GM21717 (cell line): ENCODE measurements at regions not wholly inside any gene's neighbourhood (a gene's known extent, or its start where the extent isn't known, plus 50 kb on each side); places are given as distances from the start of the nearest gene placed in this dataset.

Experiments used
- ATAC-seq: cut with Tn5 transposase; IDR thresholded peaks from one replicate; pipeline ENCODE4 v1.9.1; 2021; ENCODE audit warnings: mild to moderate bottlenecking, moderate library complexity; ENCODE audit not compliant: unreplicated experiment

- ATAC-seq = no peak
Measured at GRCh38 chr2:199136242-199136641, 321.5 kb downstream of the SATB2 start.

DNA sequence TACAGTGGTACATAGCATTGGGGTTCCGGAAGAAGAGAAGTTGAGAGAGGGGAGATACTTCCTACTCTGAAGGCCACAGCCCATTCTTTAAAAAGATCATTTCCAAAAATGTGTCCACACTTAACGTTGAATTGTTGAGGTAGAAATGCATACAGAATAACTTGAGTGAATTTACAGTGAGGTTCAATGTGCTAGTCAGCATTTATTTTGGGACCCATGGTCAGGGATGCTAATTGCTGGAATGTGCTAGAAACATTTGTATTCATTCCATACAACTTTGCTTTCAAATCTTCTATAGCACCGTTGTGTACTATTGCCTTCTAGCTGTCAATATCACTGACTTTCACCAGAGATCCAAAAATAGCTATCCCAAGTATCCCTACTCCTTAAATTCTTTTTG is 325.9 kb downstream of the SATB2 start:
- ATAC-seq = no peak

GRCh38 chr2:199131136-199131655 is 326.5 kb downstream of the SATB2 start:
- no peak for ATAC-seq

DNA sequence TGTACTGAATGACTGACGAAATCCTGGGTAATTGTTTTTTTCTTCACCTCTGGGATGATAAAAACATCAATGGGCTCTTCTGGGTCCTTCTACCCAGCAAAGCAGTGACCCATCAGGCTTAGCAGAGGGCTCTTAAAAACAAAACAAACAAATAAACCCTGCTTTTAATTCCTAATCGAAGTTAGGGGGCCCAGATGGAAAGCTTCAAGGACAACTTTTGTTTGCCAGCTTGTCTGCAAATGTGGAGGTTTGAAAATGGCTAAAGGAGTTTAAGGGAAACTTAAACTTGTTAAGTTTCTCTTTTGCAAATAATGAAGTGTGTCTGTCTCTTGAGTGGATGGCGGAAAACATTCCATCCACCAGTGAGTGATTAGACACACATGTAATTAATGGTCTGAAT is 327.2 kb downstream of the SATB2 start:
- ATAC-seq = no peak

GRCh38 chr2:199128476-199129229 is 329.1 kb downstream of the SATB2 start:
- no peak for ATAC-seq

DNA sequence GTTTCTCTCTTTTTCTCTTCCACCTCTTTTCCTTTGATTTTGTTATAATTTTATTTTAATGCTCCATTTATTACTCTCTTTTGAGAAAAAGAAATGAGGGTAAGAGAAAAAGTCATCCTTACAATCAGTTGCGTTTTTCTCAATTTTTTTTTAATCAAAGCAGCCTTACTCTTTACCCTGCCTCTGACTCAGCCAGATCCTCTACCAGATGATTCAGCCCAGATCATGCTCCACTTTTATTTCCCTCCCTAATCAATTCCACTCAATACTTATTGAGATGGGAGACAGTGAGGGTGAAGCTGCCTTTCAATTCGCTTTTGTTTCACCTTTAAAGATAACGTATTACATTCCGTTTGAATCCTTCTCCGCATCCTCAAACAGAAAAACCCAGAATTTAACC is 337.9 kb downstream of the SATB2 start:
- no peak for ATAC-seq

DNA sequence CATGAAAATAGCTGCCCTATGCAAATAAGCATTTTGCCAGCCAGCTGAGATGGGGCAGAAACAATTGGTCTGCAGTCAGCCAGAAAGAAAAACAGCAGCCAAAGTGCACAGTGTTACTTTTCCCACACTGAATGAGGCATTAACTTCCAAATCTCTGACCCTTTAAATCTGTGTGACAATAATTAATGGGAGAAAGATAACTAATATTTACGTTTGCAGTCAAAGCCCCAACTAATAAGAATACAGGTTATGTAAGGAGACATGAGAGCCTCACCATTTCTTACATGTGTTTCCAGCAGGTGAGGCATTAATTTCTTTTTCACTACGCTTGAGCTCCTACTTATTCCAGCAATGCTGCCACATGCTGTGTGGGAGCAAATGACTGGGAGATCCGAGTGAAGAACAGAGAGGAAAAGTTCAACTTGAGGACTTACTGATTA is 339.0 kb downstream of the SATB2 start:
- ATAC-seq = no peak

- no peak for ATAC-seq
Measured at GRCh38 chr2:199115169-199115568, 342.6 kb downstream of the SATB2 start.

- no peak for ATAC-seq
Measured at GRCh38 chr2:199113111-199113510, 344.6 kb downstream of the SATB2 start.

- ATAC-seq = no peak
Measured at GRCh38 chr2:199111458-199111857, 346.3 kb downstream of the SATB2 start.

DNA sequence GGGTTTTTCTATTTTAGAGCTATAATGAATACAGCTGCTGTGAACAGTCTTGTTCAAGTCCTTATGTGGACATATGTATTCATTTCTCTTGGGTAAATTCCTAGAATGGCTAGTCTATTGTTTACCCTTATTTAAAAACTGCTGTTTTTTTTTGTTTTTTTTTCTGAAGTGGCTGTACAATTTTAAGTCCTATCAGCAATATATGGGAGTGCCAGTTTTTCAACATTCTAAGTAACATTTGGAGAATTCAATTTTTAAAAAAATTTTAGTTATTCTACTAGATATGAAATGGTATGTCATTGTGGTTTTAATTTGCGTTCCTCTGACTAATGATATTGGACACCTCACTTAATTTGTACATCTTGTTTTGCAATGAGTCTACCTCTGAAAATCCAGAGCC is 349.7 kb downstream of the SATB2 start:
- no peak for ATAC-seq

DNA sequence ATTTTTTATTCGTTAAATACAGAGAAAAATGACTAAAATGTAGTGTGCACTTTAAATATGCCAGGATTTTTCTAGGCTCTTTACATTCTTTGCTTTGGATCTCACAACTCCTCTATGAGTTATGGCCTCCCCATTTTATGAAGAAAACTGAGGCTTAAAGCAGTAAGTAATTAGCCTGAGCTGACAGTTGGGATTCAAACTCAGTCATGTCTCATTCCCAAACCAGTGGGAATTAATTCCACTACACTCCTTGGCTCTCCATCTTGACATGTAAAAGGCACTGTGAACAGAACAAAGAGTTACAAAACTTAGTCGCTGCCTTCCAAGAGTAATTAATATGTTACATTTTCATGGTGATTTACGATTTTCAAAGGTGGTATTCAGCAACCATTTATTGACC is 351.9 kb downstream of the SATB2 start:
- no peak for ATAC-seq

DNA sequence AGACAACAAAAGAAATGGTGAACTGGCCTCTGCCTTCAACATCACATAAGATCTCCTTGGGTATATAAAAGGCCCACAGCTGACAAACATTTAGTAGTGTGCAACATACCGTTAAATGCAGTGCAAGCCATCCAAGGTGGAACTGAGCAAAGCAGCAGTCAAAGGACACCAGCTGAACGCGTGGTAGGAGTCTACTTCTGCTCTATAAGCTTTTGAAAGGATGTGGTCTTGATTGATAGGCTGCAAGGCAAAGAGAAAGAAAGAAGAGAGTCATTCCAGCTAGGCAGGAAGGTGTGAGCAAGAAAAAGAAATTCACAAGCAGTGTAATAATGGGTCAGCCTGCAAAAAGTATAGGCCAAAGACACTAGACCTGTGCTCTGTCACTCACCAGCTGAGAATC is 356.3 kb downstream of the SATB2 start:
- ATAC-seq = no peak

DNA sequence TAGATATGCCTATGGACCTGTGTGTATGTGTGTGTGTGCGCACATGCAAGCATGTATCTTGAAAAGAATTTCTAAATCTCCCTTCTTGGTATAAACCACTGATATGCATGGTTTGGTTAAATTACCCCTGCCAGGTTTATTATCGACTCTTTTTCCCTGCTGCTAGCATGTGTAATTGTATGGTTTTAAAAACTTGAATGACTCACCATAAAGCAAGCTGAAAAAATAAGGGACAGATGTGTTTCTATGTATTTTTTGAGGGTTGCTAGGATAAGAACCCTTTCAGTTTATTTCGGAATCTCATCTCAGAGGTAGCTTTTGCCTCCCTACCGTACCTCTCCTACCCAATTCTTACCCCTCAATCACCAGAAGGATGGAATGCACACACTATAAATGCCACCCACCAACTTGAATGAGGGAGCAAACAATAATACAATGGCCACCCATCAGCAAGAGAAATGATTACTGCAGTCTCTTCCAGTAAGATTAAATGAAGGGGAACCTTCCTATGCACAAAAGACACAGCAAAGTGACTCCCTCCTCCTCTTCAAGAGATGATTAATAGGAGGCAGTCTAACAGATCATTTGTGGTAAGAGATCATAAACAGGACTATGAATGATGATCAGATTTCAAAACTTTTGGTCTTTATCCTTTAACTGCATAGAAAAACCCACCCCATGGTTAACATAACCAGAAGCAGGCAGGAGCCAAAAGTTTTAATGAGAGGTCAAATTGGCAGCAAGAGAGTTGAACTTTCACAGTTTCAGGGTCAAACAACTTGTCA is 357.2 kb downstream of the SATB2 start:
- ATAC-seq = no peak

GRCh38 chr2:199092419-199092818 is 365.3 kb downstream of the SATB2 start:
- no peak for ATAC-seq

- ATAC-seq = no peak
Measured at GRCh38 chr2:199085261-199085660, 372.5 kb downstream of the SATB2 start.

DNA sequence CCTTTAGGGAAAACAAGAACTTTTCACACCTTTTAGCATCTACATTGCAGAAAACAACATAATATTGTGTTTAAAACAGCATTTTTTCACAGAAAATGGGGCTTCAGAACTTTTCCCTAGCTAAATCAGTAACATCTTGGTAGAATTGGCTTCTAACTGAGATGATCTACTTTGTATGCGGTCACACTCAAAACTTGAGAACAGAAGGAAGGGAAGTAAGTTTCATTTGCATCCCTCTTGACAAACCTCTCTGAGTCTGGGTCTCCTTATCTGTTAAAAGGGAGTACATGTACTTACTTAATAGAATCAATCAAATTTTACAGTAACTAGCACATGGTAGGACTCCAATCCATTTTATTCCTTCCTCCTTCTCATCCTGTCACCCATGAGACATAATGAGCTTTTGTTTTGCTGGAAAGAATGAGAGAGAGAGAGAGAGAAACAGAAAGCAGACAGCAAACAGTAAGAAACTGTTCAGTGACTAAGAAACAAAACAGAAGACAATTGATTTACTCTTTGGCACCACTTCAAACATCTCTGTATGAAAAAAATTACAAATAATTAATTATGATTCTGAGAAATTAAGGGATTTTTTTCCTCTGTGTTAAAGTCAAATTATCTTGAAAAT is 387.3 kb downstream of the SATB2 start:
- ATAC-seq = no peak

DNA sequence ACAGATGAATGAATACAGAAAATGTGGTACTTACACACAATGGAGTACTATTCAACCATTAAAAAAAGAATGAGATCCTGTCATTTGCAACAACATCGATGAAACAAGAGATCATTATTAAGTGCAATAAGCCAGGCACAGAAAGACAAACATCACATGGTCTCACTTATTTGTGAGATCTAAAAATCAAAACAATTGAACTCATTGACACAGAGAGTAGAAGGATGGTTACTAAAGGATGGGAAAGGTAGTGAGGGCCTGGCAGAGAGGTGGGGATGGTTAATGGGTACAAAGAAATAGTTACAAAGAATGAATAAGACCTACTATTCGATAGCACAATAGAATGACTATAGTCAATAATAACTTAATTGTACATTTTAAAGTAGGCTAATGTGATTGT is 393.5 kb downstream of the SATB2 start:
- ATAC-seq = no peak

DNA sequence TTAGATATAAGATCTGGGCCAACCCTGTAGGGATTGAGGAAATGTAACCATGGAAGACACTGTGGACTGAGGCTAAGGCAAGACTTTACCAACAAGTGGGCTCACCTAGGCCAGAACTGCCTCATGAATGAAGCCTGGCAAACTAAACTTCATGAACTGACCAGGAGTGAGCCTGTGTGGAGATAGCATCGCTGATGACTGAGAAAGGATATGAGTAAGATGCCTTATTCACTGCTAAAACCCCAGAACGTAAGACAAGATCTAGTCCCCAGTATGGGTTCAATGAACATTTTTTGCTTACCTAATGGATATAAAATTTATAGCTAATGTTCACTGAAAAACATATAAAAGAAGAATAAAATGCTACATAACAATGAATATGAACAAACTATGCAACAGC is 399.8 kb downstream of the SATB2 start:
- ATAC-seq = no peak

DNA sequence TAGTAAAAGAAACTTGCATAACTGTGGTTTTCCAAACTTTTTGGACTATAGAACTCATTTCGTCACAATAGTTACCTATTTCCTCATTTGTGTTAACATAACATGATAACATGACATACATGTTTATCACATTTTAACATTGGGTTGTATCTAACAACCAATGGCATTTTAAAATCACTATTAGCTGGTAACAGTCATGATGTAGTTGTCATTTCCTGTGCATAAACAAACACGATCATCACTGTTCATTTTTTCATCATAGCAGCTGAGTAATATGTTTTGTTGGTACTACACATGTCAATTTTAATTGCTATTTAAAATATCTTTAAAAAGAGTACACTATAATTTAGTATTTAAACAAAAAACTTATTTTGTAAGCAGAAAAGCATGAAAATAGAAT is 402.4 kb downstream of the SATB2 start:
- no peak for ATAC-seq

- no peak for ATAC-seq
Measured at GRCh38 chr2:199042660-199043379, 414.9 kb downstream of the SATB2 start.
